Right atrium auricular region (tissue), 2 donors: ENCODE measurements at regions not wholly inside any gene's neighbourhood (a gene's known extent, or its start where the extent isn't known, plus 50 kb on each side); places are given as distances from the start of the nearest gene placed in this dataset.

Source experiments
- DNase-seq: peaks from one replicate; pipeline ENCODE4 v3.0.0-alpha.2; 2019; ENCODE audit warnings: low spot score
- H3K27ac ChIP-seq, 2 donors: fragments of 200-600 bp; sonication (generic); 1 replicate in 1 of 2; 2 replicates in 1 of 2; pipeline ENCODE4 v1.5.1; 2016 to 2019
- H3K27me3 ChIP-seq, 2 donors: fragments of 200-600 bp; sonication (generic); one replicate each; pipeline versions ENCODE4 v1.5.1 to v1.6.0; 2017 to 2019
- H3K36me3 ChIP-seq: fragments of 200-600 bp; sonication (generic); one replicate; pipeline ENCODE4 v1.5.1; 2016
- H3K4me1 ChIP-seq, 2 donors: fragments of 200-600 bp; sonication (generic); one replicate each; pipeline versions ENCODE4 v1.5.1 to v1.6.0; 2017 to 2019
- H3K4me3 ChIP-seq, 2 donors: fragments of 200-600 bp; sonication (generic); 1 replicate in 1 of 2; 2 replicates in 1 of 2; pipeline ENCODE4 v1.5.1; 2017 to 2019; ENCODE audit warnings: mild to moderate bottlenecking in 1 of 2, moderate library complexity in 1 of 2
- H3K9me3 ChIP-seq, 2 donors: fragments of 200-600 bp; sonication (generic); one replicate each; pipeline ENCODE4 v1.5.1; 2019
- CTCF ChIP-seq, 2 donors: fragments of 200-600 bp; sonication (generic); IDR thresholded peaks; one replicate each; pipeline ENCODE4 v1.5.1; 2019; ENCODE audit warnings: antibody characterized with exemption in 2 of 2

DNA sequence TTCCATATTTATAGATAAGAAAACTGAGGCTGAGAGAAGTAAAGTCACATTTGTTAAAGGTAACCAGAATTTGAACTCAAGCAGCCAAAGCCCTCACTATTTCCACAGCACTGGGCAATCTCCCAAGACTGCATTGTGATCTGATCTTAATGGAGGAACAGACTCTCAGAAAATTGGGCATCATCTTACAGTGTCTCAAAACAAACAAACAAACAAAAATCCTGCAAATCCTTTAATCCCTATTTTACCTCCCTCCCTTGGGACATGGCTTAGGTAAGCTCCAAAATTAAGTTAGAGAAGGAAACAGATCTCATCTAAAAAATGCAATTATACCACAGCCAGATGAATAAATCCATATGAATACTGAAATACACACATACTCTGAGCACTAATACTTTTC lies 57.5 kb downstream of the FHIP2A start:
- Histone ChIP-seq H3K27ac (no peak overlapping the region), H3K36me3 (no peaks in the 10 kb centered on the region), H3K27me3 (no peaks in the 10 kb centered on the region), H3K4me1 (peaks cover 0 to 8% of the 10 kb centered on the region in 2 donors), H3K9me3 (no peaks in the 10 kb centered on the region), H3K4me3 (no peak overlapping the region)
- no peak for DNase-seq
- TF ChIP-seq CTCF (IDR thresholded peaks at IDR 0.05) = no peak

DNA sequence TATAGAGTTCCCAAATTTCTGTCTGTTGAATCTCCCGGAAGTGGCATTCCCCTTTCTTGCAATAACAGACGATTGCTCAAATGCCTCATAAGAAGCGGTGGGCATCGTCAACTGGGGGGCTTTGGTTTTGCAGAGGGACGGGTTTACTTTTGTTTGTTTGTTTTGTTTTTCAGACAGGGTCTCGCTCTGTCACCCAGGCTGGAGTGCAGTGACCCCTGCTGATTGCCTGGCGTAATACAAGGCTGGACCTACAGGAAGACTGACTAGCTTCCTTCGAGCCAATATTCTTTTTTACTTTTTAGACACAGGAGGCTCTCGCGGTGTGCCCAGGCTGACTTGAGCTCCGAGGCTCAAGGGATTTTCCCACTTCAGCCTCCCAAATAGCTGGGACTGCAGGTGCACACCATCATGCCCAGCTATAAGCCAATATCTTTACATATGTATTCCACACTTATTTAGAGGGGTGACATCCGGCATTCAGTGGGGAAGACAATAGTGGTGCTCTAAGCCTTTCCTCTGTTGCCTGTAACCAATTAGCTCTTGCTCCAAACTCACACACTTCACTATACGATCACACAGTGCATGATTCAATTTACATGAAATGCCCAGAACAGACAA lies 58.1 kb downstream of the FHIP2A start:
- TF ChIP-seq CTCF (IDR thresholded peaks at IDR 0.05) = peak; percentile 29 to 53
- Histone ChIP-seq H3K4me3 (no peak overlapping the region), H3K27me3 (no peaks in the 10 kb centered on the region), H3K4me1 (peaks cover 0 to 8% of the 10 kb centered on the region in 2 donors), H3K27ac (no peak overlapping the region), H3K36me3 (no peaks in the 10 kb centered on the region), H3K9me3 (no peaks in the 10 kb centered on the region)
- DNase-seq = no peak

GRCh38 chr10:114881417-114881816 lies 56.6 kb upstream of the TRUB1 start:
- no peaks in the 10 kb centered on the region for H3K27me3 ChIP-seq
- no peaks in the 10 kb centered on the region for H3K9me3 ChIP-seq

DNA sequence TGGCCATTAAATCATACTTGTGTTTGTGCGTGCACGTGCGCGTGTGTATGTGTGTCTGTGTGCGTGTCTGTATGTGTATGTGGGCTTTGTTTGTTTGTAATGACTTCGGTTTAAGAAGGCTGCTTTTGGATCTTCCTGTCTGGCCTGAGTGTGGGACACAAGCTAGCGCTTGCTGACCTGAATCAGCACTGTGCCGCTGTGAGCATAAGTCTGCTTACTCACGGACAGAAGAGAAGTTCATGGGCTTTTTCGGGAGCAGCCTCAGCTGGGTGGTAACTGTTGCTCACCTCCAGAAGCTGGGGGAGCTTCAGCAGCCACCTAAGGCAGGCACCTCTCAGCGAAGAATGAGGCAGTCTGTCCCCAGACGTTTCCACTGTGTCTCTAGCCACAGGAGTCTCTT lies 56.1 kb upstream of the TRUB1 start:
- Histone ChIP-seq H3K4me1 (peaks cover 0 to 2% of the 10 kb centered on the region in 2 donors), H3K36me3 (no peaks in the 10 kb centered on the region), H3K27me3 (no peaks in the 10 kb centered on the region), H3K27ac (no peak overlapping the region), H3K9me3 (no peaks in the 10 kb centered on the region), H3K4me3 (no peak overlapping the region)
- DNase-seq = no peak
- no peak for TF ChIP-seq CTCF (IDR thresholded peaks at IDR 0.05)

More at GRCh38 chr10:114881417-114881816, 56.6 kb upstream of the TRUB1 start:
- H3K36me3 ChIP-seq = no peaks in the 10 kb centered on the region
- H3K27ac ChIP-seq = no peak overlapping the region
- no peak for TF ChIP-seq CTCF (IDR thresholded peaks at IDR 0.05)
- no peak overlapping the region for H3K4me3 ChIP-seq
- peaks cover 0 to 7% of the 10 kb centered on the region in 2 donors for H3K4me1 ChIP-seq
- no peak for DNase-seq

DNA sequence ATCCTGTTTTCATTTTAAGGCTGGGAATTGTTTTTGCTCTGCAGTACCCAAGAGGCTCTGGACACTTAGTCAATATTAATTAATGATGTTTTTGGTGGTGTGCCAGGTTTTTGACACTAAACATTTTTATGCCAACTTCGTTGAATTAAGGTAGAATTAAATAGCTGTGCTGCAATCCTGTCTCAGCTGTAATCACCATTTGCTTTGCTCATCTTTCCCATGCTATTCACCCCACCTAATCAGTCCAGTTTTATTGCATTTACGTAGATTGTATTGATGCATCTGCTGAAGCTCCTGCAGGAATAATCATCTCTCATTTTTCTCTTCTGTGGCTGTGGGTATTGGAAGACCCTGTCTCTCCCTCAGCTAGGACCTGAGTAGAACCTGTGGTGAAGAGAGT lies 52.6 kb upstream of the TRUB1 start:
- Histone ChIP-seq H3K27me3 (no peaks in the 10 kb centered on the region), H3K4me3 (no peak overlapping the region), H3K9me3 (no peaks in the 10 kb centered on the region), H3K4me1 (no peaks in the 10 kb centered on the region), H3K27ac (no peak overlapping the region), H3K36me3 (no peaks in the 10 kb centered on the region)
- TF ChIP-seq CTCF (IDR thresholded peaks at IDR 0.05) = no peak
- no peak for DNase-seq
